ENCODE measurements at regions not wholly inside any gene's neighbourhood (a gene's known extent, or its start where the extent isn't known, plus 50 kb on each side); places are given as distances from the start of the nearest gene placed in this dataset.
"Not testable (repeated sequence)": the region's sequence is repeated elsewhere in the genome, so short reads cannot be mapped to it uniquely, and the experiment has no call there.

- no peak for DNase-seq
- intact Hi-C loops (cut with DNase I), result no loop called here
- TF ChIP-seq POLR2A (IDR thresholded peaks at IDR 0.05) (no peak), CTCF (IDR thresholded peaks at IDR 0.05) (no peak)
- Histone ChIP-seq H3K4me3 (no peak overlapping the region), H3K27ac (no peak overlapping the region), H3K36me3 (no peaks in the 10 kb centered on the region), H3K27me3 (no peaks in the 10 kb centered on the region), H3K4me1 (no peaks in the 10 kb centered on the region), H3K9me3 (no peaks in the 10 kb centered on the region)
- 43 to 69% methylated on average over 1 of the region's 1 CpG for WGBS, 2 donors
Observed at GRCh38 chr6:11890849-11891248, 112.2 kb upstream of the ADTRP start.

- Histone ChIP-seq H3K27me3 (no peaks in the 10 kb centered on the region), H3K4me1 (no peaks in the 10 kb centered on the region), H3K36me3 (no peaks in the 10 kb centered on the region), H3K9me3 (no peaks in the 10 kb centered on the region), H3K4me3 (no peak overlapping the region), H3K27ac (no peak overlapping the region)
- no peak for TF ChIP-seq POLR2A (IDR thresholded peaks at IDR 0.05)
- TF ChIP-seq CTCF (IDR thresholded peaks at IDR 0.05), result no peak
- intact Hi-C loops (cut with DNase I), result no loop called here
- no peak for DNase-seq
Observed at GRCh38 chr6:11890209-11890608, 111.6 kb upstream of the ADTRP start.

GRCh38 chr6:11889572-11889971, 111.0 kb upstream of the ADTRP start:
- Histone ChIP-seq H3K27me3 (no peaks in the 10 kb centered on the region), H3K27ac (no peak overlapping the region), H3K4me1 (no peaks in the 10 kb centered on the region), H3K9me3 (no peaks in the 10 kb centered on the region), H3K4me3 (no peak overlapping the region), H3K36me3 (no peaks in the 10 kb centered on the region)
- DNase-seq, result no peak
- 55 to 79% methylated on average over 3 of the region's 3 CpGs for WGBS, 2 donors
- intact Hi-C loops (cut with DNase I), result no loop called here
- TF ChIP-seq POLR2A (IDR thresholded peaks at IDR 0.05) (no peak), CTCF (IDR thresholded peaks at IDR 0.05) (no peak)

- no peak overlapping the region for H3K4me3 ChIP-seq
- intact Hi-C loops (cut with DNase I), result no loop called here
- DNase-seq, result no peak
- TF ChIP-seq POLR2A (IDR thresholded peaks at IDR 0.05) (no peak), CTCF (IDR thresholded peaks at IDR 0.05) (no peak)
- no peaks in the 10 kb centered on the region for H3K4me1 ChIP-seq
- no peak overlapping the region for H3K27ac ChIP-seq
- H3K36me3 ChIP-seq, result no peaks in the 10 kb centered on the region
- H3K27me3 ChIP-seq, result no peaks in the 10 kb centered on the region
- H3K9me3 ChIP-seq, result no peaks in the 10 kb centered on the region
- 93% methylated on average over 5 of the region's 5 CpGs for WGBS, 2 donors
Observed at GRCh38 chr6:11888727-11889126, 110.1 kb upstream of the ADTRP start.

- Histone ChIP-seq H3K36me3 (no peaks in the 10 kb centered on the region), H3K4me3 (no peak overlapping the region), H3K4me1 (no peaks in the 10 kb centered on the region), H3K27me3 (no peaks in the 10 kb centered on the region), H3K27ac (no peak overlapping the region), H3K9me3 (no peaks in the 10 kb centered on the region)
- intact Hi-C loops (cut with DNase I), result no loop called here
- WGBS, 2 donors, result 92 to 100% methylated on average over 1 of the region's 1 CpG
- TF ChIP-seq POLR2A (IDR thresholded peaks at IDR 0.05), result no peak
- TF ChIP-seq CTCF (IDR thresholded peaks at IDR 0.05), result no peak
- DNase-seq, result no peak
Observed at GRCh38 chr6:11885159-11885558, 106.6 kb upstream of the ADTRP start.

- 91 to 92% methylated on average over 2 of the region's 2 CpGs for WGBS, 2 donors
- intact Hi-C loops (cut with DNase I); H3K36me3 ChIP-seq; H3K4me3 ChIP-seq; H3K9me3 ChIP-seq; H3K4me1 ChIP-seq; DNase-seq; H3K27me3 ChIP-seq; H3K27ac ChIP-seq: not testable (repeated sequence)
Observed at GRCh38 chr6:11883471-11883870, 104.9 kb upstream of the ADTRP start.

- DNase-seq; H3K27me3 ChIP-seq; H3K4me1 ChIP-seq; intact Hi-C loops (cut with DNase I); H3K4me3 ChIP-seq; H3K36me3 ChIP-seq; H3K9me3 ChIP-seq; H3K27ac ChIP-seq: not testable (repeated sequence)
- WGBS, 2 donors, result 93 to 94% methylated on average over 4 of the region's 4 CpGs
Observed at GRCh38 chr6:11880156-11880555, 101.6 kb upstream of the ADTRP start.

All from esophagus squamous epithelium (tissue), 5 donors.